A549 (cell line): ENCODE measurements at regions not wholly inside any gene's neighbourhood (a gene's known extent, or its start where the extent isn't known, plus 50 kb on each side); places are given as distances from the start of the nearest gene placed in this dataset.
A peak's percentile ranks its signal among the peaks of the same experiment; 100 is the strongest.

Experiments
- ATAC-seq, 2 experiments: fragments of 200-7000 bp in 1 of 2; fragments of >200 bp in 1 of 2; cut with Nextera tagmentation in 1 of 2; cut with Tn5 transposase in 1 of 2; 3 replicates each; pipeline versions ENCODE4 v1.8.0 to v1.9.1; 2018 to 2020; ENCODE audit warnings: mild to moderate bottlenecking in 1 of 2, moderate library complexity in 1 of 2
- CTCF ChIA-PET: fragments of 300-600 bp; sonication (Branson Sonifier 250); formaldehyde crosslinking; extraction: SDS; loops from one replicate; lab custom pipeline; 2021; ENCODE audit warnings: antibody characterized with exemption, inconsistent platforms; lab: Yijun Ruan, JAX
- POLR2A ChIA-PET: fragments of 350-600 bp; formaldehyde crosslinking; extraction: SDS; loops from one replicate; lab custom pipeline; 2021; ENCODE audit warnings: antibody characterized with exemption, inconsistent platforms; lab: Yijun Ruan, JAX
- DNase-seq, 2 experiments: peaks; one replicate each; pipeline versions ENCODE4 v3.0.0 to v3.0.0-alpha.2; 2011 to 2016; ENCODE audit warnings: low read depth in 1 of 2, low spot score in 1 of 2
- FAIRE-seq: peaks from 2 replicates; lab custom pipeline; 2011; peaks lifted over from hg19 to GRCh38; lab: Jason Lieb, UNC
- H3K27ac ChIP-seq, 2 experiments: fragments of >200 bp; sonication (Bioruptor Twin); formaldehyde crosslinking; 3 replicates each; pipeline ENCODE4 v1.5.1; 2016 to 2017
- H3K4me1 ChIP-seq: fragments of >200 bp; sonication (Bioruptor Twin); formaldehyde crosslinking; 3 replicates; pipeline ENCODE4 v1.6.1; 2016
- H3K4me2 ChIP-seq: fragments of >200 bp; sonication (Bioruptor Twin); formaldehyde crosslinking; 3 replicates; pipeline ENCODE4 v1.6.1; 2016
- H3K4me3 ChIP-seq: fragments of >200 bp; sonication (Bioruptor Twin); formaldehyde crosslinking; 3 replicates; pipeline ENCODE4 v1.5.1; 2016
- H3K9me3 ChIP-seq: fragments of >200 bp; sonication (Bioruptor Twin); formaldehyde crosslinking; 3 replicates; pipeline ENCODE4 v1.6.1; 2016
- BCL3 ChIP-seq: fragments of >200 bp; sonication (Bioruptor Twin); formaldehyde crosslinking; IDR thresholded peaks from 3 replicates; pipeline ENCODE4 v1.6.1; 2016
- CEBPB ChIP-seq, 2 experiments: fragments of >200 bp in 1 of 2; sonication (Bioruptor Twin) in 1 of 2; formaldehyde crosslinking in 1 of 2; IDR thresholded peaks; 2 replicates each; pipeline ENCODE4 v1.6.1; 2012 to 2016
- CTCF ChIP-seq: fragments of >200 bp; sonication (Bioruptor Twin); formaldehyde crosslinking; IDR thresholded peaks from 3 replicates; pipeline ENCODE4 v1.5.1; 2016
- EP300 ChIP-seq, 2 experiments: fragments of >200 bp; sonication (Bioruptor Twin); formaldehyde crosslinking; IDR thresholded peaks; 2 replicates in 1 of 2; 3 replicates in 1 of 2; pipeline ENCODE4 v1.6.1; 2016 to 2017
- ESRRA ChIP-seq: fragments of 150-350 bp; IDR thresholded peaks from 2 replicates; pipeline ENCODE4 v1.6.1; 2014; ENCODE audit warnings: mild to moderate bottlenecking, low read length, borderline replicate concordance
- FOSB ChIP-seq: fragments of 250-450 bp; sonication (Bioruptor Pico); IDR thresholded peaks from 2 replicates; pipeline ENCODE4 v1.5.0; 2020; ENCODE audit warnings: mild to moderate bottlenecking, moderate library complexity
- HMGXB4 ChIP-seq: fragments of 250-450 bp; sonication (Bioruptor Pico); IDR thresholded peaks from 2 replicates; pipeline ENCODE4 v1.5.0; 2021; ENCODE audit warnings: mild to moderate bottlenecking, moderate library complexity, borderline replicate concordance
- HOXA7 ChIP-seq: fragments of 250-450 bp; sonication (Bioruptor Pico); IDR thresholded peaks from 2 replicates; pipeline ENCODE4 v1.5.0; 2020; ENCODE audit warnings: mild to moderate bottlenecking, moderate library complexity
- HOXB5 ChIP-seq: fragments of 250-450 bp; sonication (Bioruptor Pico); IDR thresholded peaks from 2 replicates; pipeline ENCODE4 v1.5.0; 2020; ENCODE audit warnings: mild to moderate bottlenecking, moderate library complexity
- JUNB ChIP-seq: fragments of >200 bp; sonication (Bioruptor Twin); formaldehyde crosslinking; IDR thresholded peaks from 2 replicates; pipeline ENCODE4 v1.6.1; 2016
- KDM1A ChIP-seq: fragments of 200-600 bp; sonication (generic); IDR thresholded peaks from 2 replicates; pipeline ENCODE4 v1.6.1; 2016; ENCODE audit warnings: low read depth, mild to moderate bottlenecking
- MAFK ChIP-seq: fragments of 450-650 bp; IDR thresholded peaks from 2 replicates; pipeline ENCODE4 v1.6.1; 2014; ENCODE audit not compliant: partially characterized antibody
- NPAS2 ChIP-seq: fragments of 250-450 bp; sonication (Bioruptor Pico); IDR thresholded peaks from 2 replicates; pipeline ENCODE4 v1.8.0; 2022; ENCODE audit warnings: mild to moderate bottlenecking, moderate library complexity, borderline replicate concordance
- PBX3 ChIP-seq: IDR thresholded peaks from 2 replicates; pipeline ENCODE4 v1.6.1; 2012
- REST ChIP-seq: fragments of 200-600 bp; sonication (generic); IDR thresholded peaks from 2 replicates; pipeline ENCODE4 v1.6.1; 2016; ENCODE audit warnings: antibody characterized with exemption, mild to moderate bottlenecking, moderate library complexity
- RNF2 ChIP-seq: fragments of 200-600 bp; sonication (generic); IDR thresholded peaks from 2 replicates; pipeline ENCODE4 v1.6.1; 2016; ENCODE audit warnings: low read depth, mild to moderate bottlenecking, antibody characterized with exemption, moderate library complexity, borderline replicate concordance
- SMC3 ChIP-seq: fragments of >200 bp; sonication (Bioruptor Twin); formaldehyde crosslinking; IDR thresholded peaks from 3 replicates; pipeline ENCODE4 v1.6.1; 2018; ENCODE audit warnings: inconsistent platforms
- ZC3H11A ChIP-seq: fragments of 450-650 bp; IDR thresholded peaks from 2 replicates; pipeline ENCODE4 v1.6.1; 2014; ENCODE audit warnings: antibody characterized with exemption, mild to moderate bottlenecking
- WGBS: methylation state at CpG from one replicate; pipeline ENCODE4 v1.1.6; 2017; ENCODE audit errors: missing lambda C conversion rate; 5-methylcytosine and 5-hydroxymethylcytosine counted together

GRCh38 chr9:31027678-31028077, 1356.8 kb upstream of the ACO1 start:
- ATAC-seq: no peak

GRCh38 chr9:31028137-31028536, 1356.3 kb upstream of the ACO1 start:
- no peak for ATAC-seq
- Histone ChIP-seq H3K4me3 (no peak overlapping the region), H3K4me2 (no peak overlapping the region), H3K9me3 (no peaks in the 10 kb centered on the region), H3K4me1 (no peaks in the 10 kb centered on the region), H3K27ac (no peak overlapping the region)
- FAIRE-seq: no peak
- POLR2A ChIA-PET: no interaction called here
- 72% methylated on average over 8 of the region's 8 CpGs for WGBS
- DNase-seq: no peak
- TF ChIP-seq BCL3 (no peak), ESRRA (no peak), KDM1A (no peak), HOXA7 (CRISPR knock-in tag) (no peak)
- CTCF ChIA-PET: no interaction called here

More at GRCh38 chr9:31027678-31028077, 1356.8 kb upstream of the ACO1 start:
- ChIA-PET POLR2A (no interaction called here), CTCF (no interaction called here)
- FAIRE-seq: no peak
- no peak overlapping the region for H3K4me3 ChIP-seq
- DNase-seq: no peak
- no peaks in the 10 kb centered on the region for H3K4me1 ChIP-seq
- no peak overlapping the region for H3K27ac ChIP-seq
- WGBS: 4% methylated on average over 1 of the region's 1 CpG
- H3K4me2 ChIP-seq: no peak overlapping the region
- H3K9me3 ChIP-seq: no peaks in the 10 kb centered on the region
- TF ChIP-seq HOXA7 (CRISPR knock-in tag) (no peak), MAFK (peak; percentile 51)

- H3K4me2 ChIP-seq: peak overlapping the region; percentile 32; the same call in 1 of the 3 replicates
- DNase-seq (no peak), ATAC-seq (no peak), FAIRE-seq (no peak)
- no peaks in the 10 kb centered on the region for H3K4me1 ChIP-seq
- no peak for TF ChIP-seq FOSB (CRISPR knock-in tag)
- TF ChIP-seq HOXB5 (CRISPR knock-in tag): no peak
- no peak for TF ChIP-seq HMGXB4 (CRISPR knock-in tag)
- no peak for TF ChIP-seq SMC3
- no peak for TF ChIP-seq KDM1A
- no peak for TF ChIP-seq EP300 (IDR thresholded peaks at IDR 0.05)
- TF ChIP-seq CEBPB (IDR thresholded peaks at IDR 0.05): no peak
- TF ChIP-seq NPAS2 (CRISPR knock-in tag): no peak
- no peak for TF ChIP-seq JUNB
- no peak for TF ChIP-seq PBX3
- TF ChIP-seq CTCF: no peak
- no peak for TF ChIP-seq ZC3H11A
- no peak for TF ChIP-seq RNF2
- no peak for TF ChIP-seq REST
- CTCF ChIA-PET: no interaction called here
- no peak overlapping the region for H3K4me3 ChIP-seq
- H3K27ac ChIP-seq: no peak overlapping the region
- no peaks in the 10 kb centered on the region for H3K9me3 ChIP-seq
- 4% methylated on average over 6 of the region's 6 CpGs for WGBS
- POLR2A ChIA-PET: no interaction called here
These were observed 1353.7 kb upstream of the ACO1 start for GRCh38 chr9:31030741-31031202.
